Stomach (tissue), 4 donors: ENCODE measurements at regions not wholly inside any gene's neighbourhood (a gene's known extent, or its start where the extent isn't known, plus 50 kb on each side); places are given as distances from the start of the nearest gene placed in this dataset.

ENCODE experiments used
- CTCF ChIP-seq, 7 experiments: fragments of 450-650 bp in 4 of 7; fragments of 200-600 bp in 3 of 7; sonication (generic) in 3 of 7; IDR thresholded peaks; one replicate each; pipeline ENCODE4 v1.5.1; 2016 to 2019; ENCODE audit warnings: antibody characterized with exemption in 7 of 7, control low read depth in 2 of 7, mild to moderate bottlenecking in 1 of 7
- EP300 ChIP-seq: sonication (generic); formaldehyde crosslinking; IDR thresholded peaks from one replicate; pipeline ENCODE4 v1.6.1; 2017; ENCODE audit warnings: antibody characterized with exemption
- POLR2A ChIP-seq, 4 donors: fragments of 450-650 bp; IDR thresholded peaks; one replicate each; pipeline ENCODE4 v1.6.1; 2016; ENCODE audit warnings: antibody characterized with exemption in 4 of 4, control low read depth in 2 of 4, mild to moderate bottlenecking in 1 of 4, moderate library complexity in 1 of 4
- POLR2AphosphoS5 ChIP-seq, 3 donors: sonication (generic); formaldehyde crosslinking; IDR thresholded peaks; one replicate each; pipeline ENCODE4 v1.6.1; 2016; ENCODE audit warnings: antibody characterized with exemption in 3 of 3

- TF ChIP-seq CTCF (IDR thresholded peaks at IDR 0.05), result no peak
- no peak for TF ChIP-seq EP300
- no peak for TF ChIP-seq POLR2A (IDR thresholded peaks at IDR 0.05)
- TF ChIP-seq POLR2AphosphoS5 (IDR thresholded peaks at IDR 0.05), result no peak
These were observed 1891.6 kb upstream of the PCDH20 start for GRCh38 chr13:63307228-63307627.
